Stimulated activated CD8-positive, alpha-beta memory T cell treated with anti-CD3 and anti-CD28 coated beads, Interleukin-15, amount 100 ng/mL, for 24 hours (primary cell): ENCODE measurements at regions not wholly inside any gene's neighbourhood (a gene's known extent, or its start where the extent isn't known, plus 50 kb on each side); places are given as distances from the start of the nearest gene placed in this dataset.
"Not testable (repeated sequence)": the region's sequence is repeated elsewhere in the genome, so short reads cannot be mapped to it uniquely, and the experiment has no call there.

Experiments
- DNase-seq: peaks from one replicate; pipeline ENCODE4 v3.0.0-alpha.2; 2020; ENCODE audit warnings: low read depth

DNA sequence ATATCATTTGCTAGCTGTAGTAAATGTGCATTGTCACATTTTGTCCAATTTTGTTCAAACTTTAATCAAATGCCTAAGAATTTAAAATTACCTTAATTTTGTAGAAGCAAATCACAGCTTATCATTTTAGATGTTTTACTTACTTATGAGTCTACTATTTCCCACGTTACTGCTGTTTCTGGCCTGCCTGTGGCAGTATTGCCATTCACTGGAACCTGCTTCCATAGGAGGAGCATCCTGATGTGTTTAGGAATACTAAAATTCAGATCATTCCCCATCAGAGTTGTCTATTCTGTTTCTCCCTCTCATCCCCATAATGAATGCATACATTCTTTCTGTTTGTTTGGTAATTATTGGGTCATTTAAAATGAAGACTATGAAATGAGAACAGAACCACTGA, 119.5 kb upstream of the SNRPN start:
- no peak for DNase-seq

DNA sequence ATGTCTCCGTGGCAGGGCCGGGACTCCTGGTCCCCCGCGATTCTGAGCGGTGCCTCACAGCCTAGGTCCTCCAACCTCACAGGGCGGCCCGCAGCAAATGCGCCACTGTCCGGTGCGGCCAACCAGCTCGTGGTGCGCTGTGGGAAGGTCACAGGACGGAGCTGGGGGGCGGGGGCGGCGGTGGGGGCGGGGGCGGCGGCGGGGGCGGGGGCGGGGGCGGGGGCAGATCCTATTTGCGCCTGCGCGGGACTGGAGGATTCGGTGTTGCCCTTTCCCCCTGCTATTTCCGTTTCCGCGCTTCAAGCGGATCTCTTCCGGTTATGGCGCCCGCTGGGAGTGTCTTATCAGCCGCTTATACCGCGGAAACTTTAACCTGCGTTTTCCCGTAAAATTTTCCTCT, 106.7 kb upstream of the SNRPN start:
- no peak for DNase-seq

DNA sequence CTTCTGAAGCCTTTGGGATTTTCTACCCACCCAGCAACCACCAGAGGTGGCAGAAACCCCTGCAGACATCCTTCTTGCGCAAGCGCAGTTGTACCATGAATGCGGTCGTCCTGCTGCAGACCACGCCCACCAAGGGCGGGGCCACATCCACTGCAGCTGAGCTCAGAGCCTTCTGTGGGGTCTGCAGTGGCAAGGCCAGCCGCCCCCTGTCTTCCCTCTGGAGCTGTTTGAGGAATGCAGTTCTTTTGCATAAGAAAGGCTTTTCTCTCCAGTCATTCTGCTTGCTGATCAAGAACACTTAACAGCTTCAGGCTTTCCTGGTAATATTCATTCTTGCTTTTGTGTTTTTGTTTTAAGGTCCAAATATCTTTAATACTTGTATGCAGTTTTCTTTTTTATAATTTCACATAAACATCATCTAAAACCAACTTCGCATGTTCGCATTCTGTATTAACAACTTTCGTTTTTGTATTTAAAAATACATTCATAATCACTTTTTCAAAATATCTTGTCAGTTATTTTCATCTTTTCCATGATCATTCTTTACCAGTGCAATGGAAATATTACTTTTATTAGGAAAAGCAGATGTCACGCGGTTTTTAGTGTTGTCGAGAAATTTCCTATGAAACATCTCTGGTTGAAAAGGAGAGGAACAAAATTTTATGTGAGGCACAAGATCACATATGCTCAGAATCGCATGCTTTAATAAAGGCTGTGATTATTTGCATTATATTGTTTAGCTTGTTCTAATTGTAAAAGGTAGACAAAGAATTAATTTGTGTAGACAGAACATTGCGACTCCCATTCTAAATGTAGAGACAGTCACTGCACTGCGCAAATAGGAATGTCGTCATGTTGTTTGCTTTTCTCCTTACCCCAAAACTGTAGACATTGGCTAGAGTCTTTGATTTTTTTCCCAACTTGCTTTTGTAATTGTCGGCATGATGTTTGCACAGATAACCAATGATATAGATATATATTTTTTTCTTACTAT, 98.1 kb upstream of the SNRPN start:
- no peak for DNase-seq

DNA sequence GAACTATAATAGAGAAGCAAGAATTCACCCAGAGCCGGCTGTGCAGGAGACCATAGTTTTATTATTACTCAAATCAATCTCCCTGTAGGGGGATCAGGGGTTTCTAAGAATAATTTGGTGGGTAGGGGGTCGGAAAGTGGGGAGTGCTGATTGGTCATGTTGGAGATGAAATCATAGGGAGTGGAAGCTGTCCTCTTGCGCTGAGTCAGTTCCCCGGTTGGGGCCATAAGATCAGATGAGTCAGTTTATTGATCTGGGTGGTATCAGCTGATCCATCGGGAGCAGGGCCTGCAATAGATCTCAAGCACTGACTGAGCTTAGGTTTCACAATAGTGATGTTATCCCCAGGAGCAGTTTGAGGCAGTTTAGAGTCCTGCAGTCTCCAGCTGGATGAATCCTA, 97.0 kb upstream of the SNRPN start:
- DNase-seq = no peak

DNA sequence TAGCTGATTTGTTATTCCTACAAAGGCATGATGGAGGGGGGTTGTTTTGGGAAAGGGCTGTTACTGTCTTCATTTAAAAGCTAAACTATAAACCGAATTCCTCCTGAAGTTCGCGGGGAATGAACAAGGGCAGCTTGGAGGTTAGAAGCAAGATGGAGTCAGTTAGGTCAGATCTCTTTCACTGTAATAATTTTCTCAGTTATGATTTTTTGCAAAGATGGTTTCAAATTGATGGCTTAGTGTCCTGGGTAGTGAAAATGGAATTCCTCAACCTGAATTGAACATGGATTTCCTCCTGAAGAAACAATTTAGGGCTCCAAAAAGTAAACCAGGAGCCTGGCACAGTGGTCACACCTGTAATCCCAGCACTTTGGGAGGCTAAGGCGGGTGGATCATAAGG, 96.6 kb upstream of the SNRPN start:
- DNase-seq = not testable (repeated sequence)

GRCh38 chr15:24858737-24859601, 95.8 kb upstream of the SNRPN start:
- no peak for DNase-seq

- DNase-seq = no peak
These were observed 93.6 kb upstream of the SNRPN start for GRCh38 chr15:24861014-24861690.

DNA sequence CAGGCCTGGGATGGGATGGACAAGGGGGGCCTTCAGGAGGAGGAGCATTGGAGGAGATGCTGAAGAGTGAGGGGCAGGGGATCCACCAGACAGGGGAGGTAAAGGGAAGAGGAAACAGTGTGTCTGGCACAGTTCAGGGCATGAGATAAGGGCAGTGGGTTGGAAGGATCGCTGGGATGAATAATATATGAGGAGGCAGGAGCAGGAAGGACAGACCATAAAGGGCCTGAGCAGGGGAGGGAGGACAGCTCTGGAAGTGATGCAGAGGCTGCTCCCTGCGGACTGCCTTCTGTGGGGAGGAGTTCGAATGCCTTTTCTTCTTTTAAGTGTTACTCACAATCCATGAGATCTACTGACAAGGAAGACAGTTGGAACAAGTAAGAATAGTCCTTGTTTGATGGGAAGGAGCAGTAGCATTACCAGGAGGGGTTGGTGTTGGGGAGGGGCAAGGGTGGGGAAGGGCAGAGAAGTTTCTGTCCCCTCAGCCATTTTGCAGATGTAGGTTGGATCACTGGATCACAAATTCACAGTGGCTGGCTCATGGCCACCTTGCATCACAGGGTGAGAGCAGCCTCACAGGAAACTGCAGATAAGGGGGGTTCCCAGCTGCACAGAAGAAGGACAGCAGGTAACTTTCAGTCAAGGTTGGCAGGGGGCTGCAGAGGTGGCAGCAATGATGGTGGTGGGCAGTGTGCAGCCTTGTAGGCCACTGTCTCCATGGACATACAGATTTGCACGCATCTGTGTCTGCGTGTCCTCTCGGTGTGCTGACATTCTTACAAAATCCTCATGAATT, 91.9 kb upstream of the SNRPN start:
- no peak for DNase-seq

DNA sequence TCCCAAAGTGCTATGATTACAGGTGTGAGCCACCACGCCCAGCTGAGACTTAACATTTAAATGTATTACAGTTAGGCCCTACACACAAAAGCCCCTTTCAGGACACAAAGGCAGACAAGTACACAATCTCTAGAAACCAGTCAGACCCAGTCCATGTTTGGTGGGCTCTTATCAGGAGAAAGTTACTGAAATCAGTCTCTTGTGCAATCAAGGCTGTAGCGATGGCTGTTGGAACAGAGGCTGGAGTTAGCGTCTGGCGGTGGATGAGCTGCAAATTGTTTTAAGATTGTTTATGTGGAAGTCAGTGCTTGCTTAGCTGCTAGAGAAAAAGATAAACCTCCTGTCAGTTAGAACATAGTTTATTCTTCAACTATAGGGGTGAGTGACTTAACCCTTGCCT, 89.5 kb upstream of the SNRPN start:
- DNase-seq = no peak

DNA sequence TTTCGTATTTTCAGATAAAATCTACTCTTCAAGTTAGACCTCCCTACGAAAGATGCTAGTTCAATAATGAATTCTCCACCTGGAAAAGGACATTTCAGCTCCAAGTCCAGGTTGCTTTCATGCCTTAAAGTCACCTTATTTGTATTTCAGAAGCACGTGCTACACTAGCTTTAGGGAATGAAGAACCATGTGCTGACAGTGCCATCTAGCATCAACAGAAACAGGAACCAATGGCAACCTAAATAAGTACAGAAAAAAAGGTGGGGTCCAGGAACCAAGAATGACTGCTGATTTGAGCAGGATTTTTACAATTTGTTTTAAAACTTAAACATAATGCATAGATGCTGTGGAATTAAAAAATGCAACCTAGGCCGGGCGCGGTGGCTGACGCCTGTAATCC, 77.6 kb upstream of the SNRPN start:
- DNase-seq = no peak

GRCh38 chr15:24878153-24878552, 76.6 kb upstream of the SNRPN start:
- DNase-seq = no peak

GRCh38 chr15:24879492-24879891, 75.3 kb upstream of the SNRPN start:
- DNase-seq = no peak

GRCh38 chr15:24880663-24881062, 74.1 kb upstream of the SNRPN start:
- DNase-seq = no peak

GRCh38 chr15:24886538-24886937, 68.2 kb upstream of the SNRPN start:
- DNase-seq = no peak

DNA sequence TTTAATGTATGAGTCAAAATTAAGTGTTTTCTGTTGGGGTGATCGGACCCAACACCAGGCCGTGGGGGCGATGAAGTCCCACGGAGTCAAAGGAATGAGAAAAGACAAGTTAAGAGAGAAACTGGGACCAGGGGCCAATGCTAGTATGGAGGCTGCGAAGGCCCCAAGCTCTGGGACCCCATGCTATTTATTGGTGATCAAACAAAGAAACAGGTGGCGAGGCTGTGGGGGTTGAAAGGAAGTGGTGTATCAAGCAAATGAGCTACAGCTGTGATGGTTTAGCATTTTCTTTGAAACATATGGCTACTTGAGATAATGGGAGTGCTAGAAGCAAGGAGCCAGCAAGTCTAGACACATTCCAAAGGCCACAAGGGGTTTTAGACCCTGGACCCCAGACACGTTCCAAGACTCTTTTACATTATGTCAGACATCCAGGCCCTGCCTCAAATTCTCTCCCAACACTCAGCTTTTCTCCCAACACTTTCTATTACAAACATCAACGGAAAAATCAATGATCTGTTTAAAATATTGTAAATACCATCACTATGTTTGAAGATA, 56.0 kb upstream of the SNRPN start:
- DNase-seq = no peak

DNA sequence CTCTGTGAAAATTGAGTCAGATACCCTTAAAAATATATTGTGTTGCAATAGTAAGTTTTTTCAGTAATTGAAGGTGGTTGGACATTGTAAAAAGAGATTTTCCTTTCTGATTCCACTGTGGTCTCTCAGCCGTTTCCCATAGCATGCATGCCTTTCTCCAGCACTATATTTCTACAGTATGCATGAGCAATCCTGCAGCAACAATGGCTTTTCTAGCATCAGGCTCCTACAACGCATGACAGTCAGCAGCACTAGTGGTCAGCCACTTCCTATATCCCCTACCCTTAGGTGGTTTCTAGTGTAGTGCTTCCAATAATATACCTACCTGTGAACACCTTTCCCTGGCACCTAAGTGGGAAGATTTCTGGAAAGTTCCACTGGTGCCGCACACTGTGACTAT, 55.4 kb upstream of the SNRPN start:
- DNase-seq = no peak

GRCh38 chr15:24899795-24900194, 55.0 kb upstream of the SNRPN start:
- DNase-seq = no peak

- DNase-seq = no peak
These were observed 53.4 kb upstream of the SNRPN start for GRCh38 chr15:24901409-24901808.
